ENCODE measurements at regions not wholly inside any gene's neighbourhood (a gene's known extent, or its start where the extent isn't known, plus 50 kb on each side); places are given as distances from the start of the nearest gene placed in this dataset.

GRCh38 chr2:103459283-103459682, 697.5 kb downstream of the TMEM182 start:
- TF ChIP-seq, protein P1, sequence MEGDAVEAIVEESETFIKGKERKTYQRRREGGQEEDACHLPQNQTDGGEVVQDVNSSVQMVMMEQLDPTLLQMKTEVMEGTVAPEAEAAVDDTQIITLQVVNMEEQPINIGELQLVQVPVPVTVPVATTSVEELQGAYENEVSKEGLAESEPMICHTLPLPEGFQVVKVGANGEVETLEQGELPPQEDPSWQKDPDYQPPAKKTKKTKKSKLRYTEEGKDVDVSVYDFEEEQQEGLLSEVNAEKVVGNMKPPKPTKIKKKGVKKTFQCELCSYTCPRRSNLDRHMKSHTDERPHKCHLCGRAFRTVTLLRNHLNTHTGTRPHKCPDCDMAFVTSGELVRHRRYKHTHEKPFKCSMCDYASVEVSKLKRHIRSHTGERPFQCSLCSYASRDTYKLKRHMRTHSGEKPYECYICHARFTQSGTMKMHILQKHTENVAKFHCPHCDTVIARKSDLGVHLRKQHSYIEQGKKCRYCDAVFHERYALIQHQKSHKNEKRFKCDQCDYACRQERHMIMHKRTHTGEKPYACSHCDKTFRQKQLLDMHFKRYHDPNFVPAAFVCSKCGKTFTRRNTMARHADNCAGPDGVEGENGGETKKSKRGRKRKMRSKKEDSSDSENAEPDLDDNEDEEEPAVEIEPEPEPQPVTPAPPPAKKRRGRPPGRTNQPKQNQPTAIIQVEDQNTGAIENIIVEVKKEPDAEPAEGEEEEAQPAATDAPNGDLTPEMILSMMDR (IDR thresholded peaks at IDR 0.05; ENCODE audit: low read depth, low read length) = no peak
- H3K27me3 ChIP-seq (ENCODE audit: insufficient read depth, low read depth, severe bottlenecking) = peaks cover 24% of the 10 kb centered on the region
- H3K9me3 ChIP-seq (ENCODE audit: severe bottlenecking) = no peaks in the 10 kb centered on the region
- H3K36me3 ChIP-seq = no peaks in the 10 kb centered on the region
- H3K27ac ChIP-seq = no peak overlapping the region
- no peak for DNase-seq
- H3K4me3 ChIP-seq (ENCODE audit: low read depth, low read length) = no peak overlapping the region

GRCh38 chr2:103462101-103462500, 700.3 kb downstream of the TMEM182 start:
- no peak overlapping the region for H3K27ac ChIP-seq
- TF ChIP-seq, protein P1 (IDR thresholded peaks at IDR 0.05; ENCODE audit: low read depth, low read length) = no peak
- H3K4me3 ChIP-seq (ENCODE audit: low read depth, low read length) = no peak overlapping the region
- H3K27me3 ChIP-seq (ENCODE audit: insufficient read depth, low read depth, severe bottlenecking) = peaks cover 23% of the 10 kb centered on the region
- DNase-seq = no peak
- H3K9me3 ChIP-seq (ENCODE audit: severe bottlenecking) = no peaks in the 10 kb centered on the region
- no peaks in the 10 kb centered on the region for H3K36me3 ChIP-seq

GRCh38 chr2:103462712-103463111, 700.9 kb downstream of the TMEM182 start:
- Histone ChIP-seq H3K36me3 (no peaks in the 10 kb centered on the region), H3K4me3 (ENCODE audit: low read depth, low read length) (no peak overlapping the region), H3K9me3 (ENCODE audit: severe bottlenecking) (no peaks in the 10 kb centered on the region), H3K27ac (no peak overlapping the region), H3K27me3 (ENCODE audit: insufficient read depth, low read depth, severe bottlenecking) (peaks cover 19% of the 10 kb centered on the region)
- TF ChIP-seq, protein P1 (IDR thresholded peaks at IDR 0.05; ENCODE audit: low read depth, low read length) = no peak
- DNase-seq = no peak

GRCh38 chr2:103464831-103465230, 703.0 kb downstream of the TMEM182 start:
- no peaks in the 10 kb centered on the region for H3K36me3 ChIP-seq
- H3K9me3 ChIP-seq (ENCODE audit: severe bottlenecking) = no peaks in the 10 kb centered on the region
- DNase-seq = no peak
- no peak overlapping the region for H3K27ac ChIP-seq
- TF ChIP-seq, protein P1 (IDR thresholded peaks at IDR 0.05; ENCODE audit: low read depth, low read length) = no peak
- peaks cover 19% of the 10 kb centered on the region for H3K27me3 ChIP-seq (ENCODE audit: insufficient read depth, low read depth, severe bottlenecking)
- H3K4me3 ChIP-seq (ENCODE audit: low read depth, low read length) = no peak overlapping the region

DNA sequence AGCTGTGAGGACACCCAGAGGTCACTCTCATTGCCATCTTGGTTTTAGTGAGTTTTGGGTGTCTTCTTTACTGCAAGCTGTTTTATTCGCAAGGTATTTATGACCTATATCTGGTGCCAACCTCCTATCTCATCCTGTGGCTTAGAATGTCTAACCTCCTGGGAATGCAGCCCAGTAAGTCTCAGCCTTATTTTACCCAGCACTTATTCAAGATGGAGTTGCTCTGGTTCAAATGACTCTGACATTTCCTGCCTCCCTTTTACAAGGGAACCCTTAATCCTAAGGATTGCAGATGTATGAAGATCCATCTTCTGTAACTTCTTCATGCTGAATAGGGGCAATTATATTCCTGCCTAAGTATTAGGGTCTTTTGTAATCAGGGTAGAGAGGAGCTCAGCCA, 708.0 kb downstream of the TMEM182 start:
- TF ChIP-seq, protein P1 (IDR thresholded peaks at IDR 0.05; ENCODE audit: low read depth, low read length) = no peak
- H3K36me3 ChIP-seq = no peaks in the 10 kb centered on the region
- no peaks in the 10 kb centered on the region for H3K9me3 ChIP-seq (ENCODE audit: severe bottlenecking)
- no peak overlapping the region for H3K27ac ChIP-seq
- peaks cover 7% of the 10 kb centered on the region for H3K27me3 ChIP-seq (ENCODE audit: insufficient read depth, low read depth, severe bottlenecking)
- DNase-seq = no peak
- no peak overlapping the region for H3K4me3 ChIP-seq (ENCODE audit: low read depth, low read length)

DNA sequence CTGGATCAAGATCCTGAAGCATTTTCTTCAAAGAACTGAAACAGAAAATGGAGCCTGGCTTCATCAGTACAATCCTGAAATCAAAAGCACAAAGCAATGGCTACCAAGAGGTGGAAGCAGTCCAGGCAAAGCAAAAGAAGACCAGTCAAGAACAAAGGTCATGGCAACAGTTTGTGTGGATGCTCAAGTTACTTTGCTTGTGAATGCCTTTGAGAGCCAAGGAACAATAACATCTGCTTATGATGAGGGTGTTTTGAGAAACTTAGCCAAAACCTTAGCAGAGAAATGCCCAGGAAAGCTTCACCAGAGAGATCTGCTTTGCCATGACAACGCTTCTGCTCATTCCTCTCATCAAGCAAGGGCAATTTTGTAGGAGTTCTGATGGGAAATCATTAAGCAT, 723.1 kb downstream of the TMEM182 start:
- TF ChIP-seq, protein P1 (IDR thresholded peaks at IDR 0.05; ENCODE audit: low read depth, low read length) = no peak
- no peak for DNase-seq
- peaks cover 22% of the 10 kb centered on the region for H3K27me3 ChIP-seq (ENCODE audit: insufficient read depth, low read depth, severe bottlenecking)

More for the DNA sequence above, 723.1 kb downstream of the TMEM182 start:
- H3K36me3 ChIP-seq = no peaks in the 10 kb centered on the region
- no peak overlapping the region for H3K4me3 ChIP-seq (ENCODE audit: low read depth, low read length)
- no peak overlapping the region for H3K27ac ChIP-seq
- H3K9me3 ChIP-seq (ENCODE audit: severe bottlenecking) = no peaks in the 10 kb centered on the region

Data from WERI-Rb-1 (cell line).